SK-N-MC (cell line): ENCODE measurements at regions not wholly inside any gene's neighbourhood (a gene's known extent, or its start where the extent isn't known, plus 50 kb on each side); places are given as distances from the start of the nearest gene placed in this dataset.

Source experiments
- EZH2 ChIP-seq: fragments of 200-600 bp; sonication (generic); IDR thresholded peaks from one replicate; pipeline ENCODE4 v1.6.1; 2017; ENCODE audit warnings: antibody characterized with exemption
- POLR2AphosphoS5 ChIP-seq: IDR thresholded peaks from 2 replicates; pipeline ENCODE4 v1.6.1; 2012; ENCODE audit warnings: mild to moderate bottlenecking, low read depth, low read length, borderline replicate concordance

GRCh38 chr12:127113945-127114344 lies 1153.0 kb upstream of the TMEM132C start:
- TF ChIP-seq POLR2AphosphoS5: no peak
- TF ChIP-seq EZH2: no peak
